HG02870 (cell line): ENCODE measurements at regions not wholly inside any gene's neighbourhood (a gene's known extent, or its start where the extent isn't known, plus 50 kb on each side); places are given as distances from the start of the nearest gene placed in this dataset.
"Not testable (repeated sequence)": the region's sequence is repeated elsewhere in the genome, so short reads cannot be mapped to it uniquely, and the experiment has no call there.

Source experiments
- ATAC-seq: cut with Tn5 transposase; IDR thresholded peaks from one replicate; pipeline ENCODE4 v1.9.1; 2021; ENCODE audit warnings: mild to moderate bottlenecking, moderate library complexity; ENCODE audit not compliant: unreplicated experiment

- ATAC-seq, result peak; percentile 59
Measured at GRCh38 chr6:154921482-154921881, 73.6 kb upstream of the TIAM2 start.

- no peak for ATAC-seq
Measured at GRCh38 chr6:154923199-154923869, 71.8 kb upstream of the TIAM2 start.

- no peak for ATAC-seq
Measured at GRCh38 chr6:154925130-154925529, 70.0 kb upstream of the TIAM2 start.

GRCh38 chr6:154926366-154926765, 68.7 kb upstream of the TIAM2 start:
- no peak for ATAC-seq

- peak; percentile 78 for ATAC-seq
Measured at GRCh38 chr6:154928325-154928922, 66.7 kb upstream of the TIAM2 start.

- no peak for ATAC-seq
Measured at GRCh38 chr6:154930451-154930851, 64.7 kb upstream of the TIAM2 start.

- ATAC-seq, result no peak
Measured at GRCh38 chr6:154931711-154932424, 63.2 kb upstream of the TIAM2 start.

- no peak for ATAC-seq
Measured at GRCh38 chr6:154932515-154933027, 62.5 kb upstream of the TIAM2 start.

GRCh38 chr6:154933181-154933827, 61.8 kb upstream of the TIAM2 start:
- no peak for ATAC-seq

- no peak for ATAC-seq
Measured at GRCh38 chr6:154937306-154938220, 57.6 kb upstream of the TIAM2 start.

- no peak for ATAC-seq
Measured at GRCh38 chr6:154938221-154938580, 56.9 kb upstream of the TIAM2 start.

- not testable (repeated sequence) for ATAC-seq
Measured at GRCh38 chr6:154938727-154939285, 56.3 kb upstream of the TIAM2 start.

- no peak for ATAC-seq
Measured at GRCh38 chr6:154942770-154943169, 52.3 kb upstream of the TIAM2 start.

GRCh38 chr6:154945271-154945890, 49.7 kb upstream of the TIAM2 start:
- no peak for ATAC-seq
